HEK293T (cell line): ENCODE measurements at regions not wholly inside any gene's neighbourhood (a gene's known extent, or its start where the extent isn't known, plus 50 kb on each side); places are given as distances from the start of the nearest gene placed in this dataset.
"Not testable (repeated sequence)": the region's sequence is repeated elsewhere in the genome, so short reads cannot be mapped to it uniquely, and the experiment has no call there.

ENCODE experiments used
- BHLHE40 ChIP-seq: fragments of 450-650 bp; IDR thresholded peaks from 2 replicates; pipeline ENCODE4 v1.6.1; 2016; ENCODE audit warnings: mild to moderate bottlenecking, moderate library complexity, borderline replicate concordance
- ELF4 ChIP-seq: fragments of 450-650 bp; IDR thresholded peaks from 2 replicates; pipeline ENCODE4 v1.6.1; 2017; ENCODE audit warnings: antibody characterized with exemption
- FOXA1 ChIP-seq: fragments of 450-650 bp; IDR thresholded peaks from 2 replicates; pipeline ENCODE4 v1.6.1; 2016; ENCODE audit warnings: mild to moderate bottlenecking
- FOXK2 ChIP-seq: fragments of 450-650 bp; IDR thresholded peaks from 2 replicates; pipeline ENCODE4 v1.6.1; 2016; ENCODE audit warnings: mild to moderate bottlenecking
- FOXM1 ChIP-seq: fragments of 450-650 bp; IDR thresholded peaks from 2 replicates; pipeline ENCODE4 v1.6.1; 2017; ENCODE audit warnings: mild to moderate bottlenecking, borderline replicate concordance
- L3MBTL2 ChIP-seq: fragments of 450-650 bp; conservative IDR thresholded peaks from 2 replicates; pipeline ENCODE4 v1.6.1; 2016; ENCODE audit warnings: mild to moderate bottlenecking
- NFRKB ChIP-seq: fragments of 450-650 bp; IDR thresholded peaks from 2 replicates; pipeline ENCODE4 v1.6.1; 2016; ENCODE audit warnings: mild to moderate bottlenecking, moderate library complexity
- PKNOX1 ChIP-seq: fragments of 450-650 bp; IDR thresholded peaks from 2 replicates; pipeline ENCODE4 v1.6.1; 2016
- SP1 ChIP-seq: fragments of 450-650 bp; IDR thresholded peaks from 2 replicates; pipeline ENCODE4 v1.6.1; 2017
- SUZ12 ChIP-seq: fragments of 450-650 bp; IDR thresholded peaks from 2 replicates; pipeline ENCODE4 v1.6.1; 2016; ENCODE audit warnings: mild to moderate bottlenecking
- TARDBP ChIP-seq: fragments of 450-650 bp; IDR thresholded peaks from 2 replicates; pipeline ENCODE4 v1.6.1; 2016
- ZNF384 ChIP-seq: fragments of 450-650 bp; IDR thresholded peaks from 2 replicates; pipeline ENCODE4 v1.6.1; 2016

GRCh38 chr1:149196651-149197050, 93.3 kb upstream of the NBPF9 start:
- not testable (repeated sequence) for TF ChIP-seq SP1, TARDBP, NFRKB, FOXK2, ELF4, BHLHE40, FOXM1, SUZ12, PKNOX1, FOXA1, L3MBTL2, ZNF384
